B cell (primary cell): ENCODE measurements at regions not wholly inside any gene's neighbourhood (a gene's known extent, or its start where the extent isn't known, plus 50 kb on each side); places are given as distances from the start of the nearest gene placed in this dataset.

Source experiments
- ATAC-seq: fragments of 200-7000 bp; cut with Tn5 transposase; one replicate; pipeline ENCODE4 v1.10.0; 2021; ENCODE audit warnings: low read depth, mild to moderate bottlenecking, moderate number of reproducible peaks, moderate library complexity
- CTCF ChIA-PET: fragments of 350-600 bp; sonication (Branson Sonifier 250); formaldehyde crosslinking; loops from one replicate; lab custom pipeline; 2021; ENCODE audit warnings: antibody characterized with exemption, inconsistent platforms; lab: Charles Lee
- POLR2A ChIA-PET: fragments of 350-600 bp; sonication (Branson Sonifier 250); formaldehyde crosslinking; loops from one replicate; lab custom pipeline; 2021; ENCODE audit warnings: antibody characterized with exemption; lab: Charles Lee
- DNase-seq: peaks from one replicate; pipeline ENCODE4 v3.0.0; 2013
- H2AFZ ChIP-seq: 2 replicates; pipeline ENCODE4 v1.6.1; 2012; ENCODE audit warnings: mild to moderate bottlenecking, low read depth, low read length; ENCODE audit not compliant: insufficient read depth, poor library complexity, severe bottlenecking
- H3K27ac ChIP-seq, 2 donors: 1 replicate in 1 of 2; 2 replicates in 1 of 2; pipeline ENCODE4 v1.5.1; 2012 to 2013; ENCODE audit warnings: low read length in 2 of 2, mild to moderate bottlenecking in 2 of 2, moderate library complexity in 1 of 2
- H3K27me3 ChIP-seq, 4 experiments: fragments of 200-600 bp in 1 of 4; sonication (generic) in 1 of 4; replicated peaks in 1 of 4; 1 replicate in 2 of 4; 2 replicates in 2 of 4; pipeline versions ENCODE4 v1.6.1 to v1.7.0; 2013 to 2016; ENCODE audit warnings: low read length in 3 of 4, mild to moderate bottlenecking in 2 of 4, mixed read lengths in 1 of 4, moderate library complexity in 1 of 4; ENCODE audit not compliant: insufficient read depth in 4 of 4, control insufficient read depth in 3 of 4; ENCODE audit errors: control extremely low read depth in 1 of 4
- H3K36me3 ChIP-seq, 2 experiments: replicated peaks in 1 of 2; 1 replicate in 1 of 2; 2 replicates in 1 of 2; pipeline versions ENCODE4 v1.6.1 to v1.7.1; 2013; ENCODE audit warnings: low read length in 1 of 2; ENCODE audit not compliant: insufficient read depth in 2 of 2, control insufficient read depth in 1 of 2; ENCODE audit errors: control extremely low read depth in 1 of 2, extremely low read depth in 1 of 2
- H3K4me1 ChIP-seq, 2 donors: fragments of 200-600 bp in 1 of 2; sonication (generic) in 1 of 2; 1 replicate in 1 of 2; 2 replicates in 1 of 2; pipeline versions ENCODE4 v1.5.1 to v1.6.1; 2013 to 2017; ENCODE audit warnings: low read length in 2 of 2; ENCODE audit not compliant: control insufficient read depth in 2 of 2, insufficient read depth in 2 of 2
- H3K4me2 ChIP-seq: replicated peaks from 2 replicates; pipeline ENCODE3; 2012; ENCODE audit warnings: mild to moderate bottlenecking, low read depth, low read length; ENCODE audit not compliant: poor library complexity, severe bottlenecking
- H3K4me3 ChIP-seq, 5 experiments: fragments of 200-600 bp in 1 of 5; sonication (generic) in 1 of 5; 1 replicate in 3 of 5; 2 replicates in 2 of 5; pipeline versions ENCODE4 v1.5.1 to v1.7.0; 2011 to 2016; ENCODE audit warnings: low read length in 4 of 5, mild to moderate bottlenecking in 4 of 5, low read depth in 2 of 5, control low read depth in 1 of 5, moderate library complexity in 1 of 5; ENCODE audit not compliant: insufficient read depth in 1 of 5; ENCODE audit errors: control extremely low read depth in 1 of 5, extremely low read depth in 1 of 5
- H3K79me2 ChIP-seq: fragments of 200-600 bp; sonication (generic); one replicate; pipeline ENCODE4 v1.6.0; 2016; ENCODE audit warnings: low read length; ENCODE audit not compliant: control insufficient read depth, insufficient read depth
- H3K9ac ChIP-seq: fragments of 200-600 bp; sonication (generic); 2 replicates; pipeline ENCODE4 v1.6.1; 2017; ENCODE audit warnings: mild to moderate bottlenecking, low read length, moderate library complexity
- H3K9me3 ChIP-seq, 3 donors: one replicate each; pipeline versions ENCODE4 v1.6.1 to v1.7.1; 2013; ENCODE audit warnings: low read length in 2 of 3; ENCODE audit not compliant: control insufficient read depth in 2 of 3, insufficient read depth in 1 of 3; ENCODE audit errors: control extremely low read depth in 1 of 3
- H4K20me1 ChIP-seq: 2 replicates; pipeline ENCODE4 v1.6.0; 2012; ENCODE audit warnings: mild to moderate bottlenecking, low read length; ENCODE audit not compliant: insufficient read depth, control insufficient read depth, poor library complexity, severe bottlenecking
- H3K27ac Mint-ChIP-seq: one replicate; pipeline ENCODE4 v1.8.0; 2021; ENCODE audit warnings: mixed read lengths
- H3K27me3 Mint-ChIP-seq: one replicate; pipeline ENCODE4 v1.8.0; 2021; ENCODE audit warnings: mixed read lengths
- H3K4me1 Mint-ChIP-seq: one replicate; pipeline ENCODE4 v1.8.0; 2021; ENCODE audit warnings: mixed read lengths
- H3K4me3 Mint-ChIP-seq: one replicate; pipeline ENCODE4 v1.8.0; 2021; ENCODE audit warnings: mixed read lengths
- H3K9me3 Mint-ChIP-seq: one replicate; pipeline ENCODE4 v1.8.0; 2022; ENCODE audit warnings: mixed read lengths; ENCODE audit not compliant: insufficient read depth
- CTCF ChIP-seq: fragments of 200-600 bp; IDR thresholded peaks from one replicate; pipeline ENCODE4 v1.8.0; 2022; ENCODE audit warnings: antibody characterized with exemption, mild to moderate bottlenecking
- EZH2 ChIP-seq: IDR thresholded peaks from 2 replicates; pipeline ENCODE4 v1.6.1; 2012; ENCODE audit warnings: borderline replicate concordance, low read depth, mild to moderate bottlenecking, moderate library complexity, low read length; ENCODE audit not compliant: insufficient read depth, poor library complexity, severe bottlenecking
- WGBS: methylation state at CpG from one replicate; pipeline ENCODE4 v1.1.5; 2013; ENCODE audit warnings: missing lambda C conversion rate; ENCODE audit not compliant: insufficient coverage; 5-methylcytosine and 5-hydroxymethylcytosine counted together
- intact Hi-C: fragments of 100-400 bp; cut with micrococcal nuclease; formaldehyde crosslinking; loops from one replicate; pipeline ENCODE4 v1.10.0; 2022

- CTCF ChIA-PET, result no interaction called here
- Histone ChIP-seq H3K9me3 (no peaks in the 10 kb centered on the region), H3K9ac (no peak overlapping the region), H3K4me3 (no peak overlapping the region), H2AFZ (no peak overlapping the region), H3K36me3 (no peaks in the 10 kb centered on the region), H3K4me1 (no peaks in the 10 kb centered on the region), H3K79me2 (no peaks in the 10 kb centered on the region), H3K27me3 (peaks cover 0 to 5% (median 0%) of the 10 kb centered on the region in 4 experiments), H3K27ac (no peak overlapping the region), H4K20me1 (no peaks in the 10 kb centered on the region), H3K4me2 (no peak overlapping the region)
- H3K4me1 Mint-ChIP-seq, result no peaks in the 10 kb centered on the region
- H3K27ac Mint-ChIP-seq, result no peak overlapping the region
- 91% methylated on average over 7 of the region's 9 CpGs for WGBS
- no peak overlapping the region for H3K4me3 Mint-ChIP-seq
- TF ChIP-seq EZH2 (no peak), CTCF (no peak)
- H3K9me3 Mint-ChIP-seq, result no peaks in the 10 kb centered on the region
- no peak for DNase-seq
- no peak for ATAC-seq
- peaks cover 22% of the 10 kb centered on the region for H3K27me3 Mint-ChIP-seq
- POLR2A ChIA-PET, result no interaction called here
- intact Hi-C loops, result no loop called here
Observed at GRCh38 chr13:109844396-109844795, 58.0 kb upstream of the IRS2 start.

DNA sequence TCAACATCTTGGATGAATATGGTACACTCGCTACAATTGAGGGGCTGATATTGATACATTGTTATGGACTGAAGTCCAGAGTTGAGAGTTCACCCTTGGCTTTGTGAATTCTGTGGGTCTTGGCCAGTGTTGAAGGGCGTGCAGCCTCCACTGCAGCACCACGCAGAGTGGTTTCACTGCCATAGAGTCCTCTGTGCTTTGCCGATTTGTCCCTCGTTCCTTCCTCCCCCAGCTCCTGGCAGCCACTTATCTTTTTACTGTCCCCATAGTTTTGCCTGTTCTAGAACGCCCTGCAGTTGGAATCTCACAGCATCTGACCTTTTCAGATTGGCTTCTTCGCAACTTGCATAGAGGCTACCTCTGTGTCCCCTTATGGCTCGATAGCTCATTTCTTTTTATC is 57.3 kb upstream of the IRS2 start:
- no peaks in the 10 kb centered on the region for H3K36me3 ChIP-seq
- peaks cover 27% of the 10 kb centered on the region for H3K27me3 Mint-ChIP-seq
- no peak for ATAC-seq
- no peak for TF ChIP-seq CTCF
- TF ChIP-seq EZH2, result no peak
- no peaks in the 10 kb centered on the region for H3K9me3 Mint-ChIP-seq
- no peaks in the 10 kb centered on the region for H3K9me3 ChIP-seq
- WGBS, result 87% methylated on average over 6 of the region's 8 CpGs
- no peaks in the 10 kb centered on the region for H3K4me1 Mint-ChIP-seq
- H3K4me3 ChIP-seq, result no peak overlapping the region
- no peaks in the 10 kb centered on the region for H3K4me1 ChIP-seq
- no peak overlapping the region for H2AFZ ChIP-seq
- POLR2A ChIA-PET, result no interaction called here
- no peak for DNase-seq
- H3K79me2 ChIP-seq, result no peaks in the 10 kb centered on the region
- H3K9ac ChIP-seq, result no peak overlapping the region
- H4K20me1 ChIP-seq, result no peaks in the 10 kb centered on the region
- no peak overlapping the region for H3K27ac Mint-ChIP-seq
- H3K27ac ChIP-seq, result no peak overlapping the region
- H3K4me3 Mint-ChIP-seq, result no peak overlapping the region
- H3K27me3 ChIP-seq, result peaks cover 0 to 5% (median 0%) of the 10 kb centered on the region in 4 experiments
- intact Hi-C loops, result no loop called here
- CTCF ChIA-PET, result no interaction called here
- H3K4me2 ChIP-seq, result no peak overlapping the region
